ENCODE measurements at regions not wholly inside any gene's neighbourhood (a gene's known extent, or its start where the extent isn't known, plus 50 kb on each side); places are given as distances from the start of the nearest gene placed in this dataset.

GRCh38 chrX:55159551-55159950 is 60.6 kb upstream of the PAGE5 start:
- no peaks in the 10 kb centered on the region for H3K79me2 ChIP-seq (ENCODE audit: control insufficient read depth, insufficient read depth, low read length)
- no peak overlapping the region for H3K9ac ChIP-seq (ENCODE audit: insufficient read depth, low read length)
- no peaks in the 10 kb centered on the region for H4K20me1 ChIP-seq (ENCODE audit: control insufficient read depth, extremely low read depth, insufficient read depth, low read length)
- H3K4me3 ChIP-seq (replicated peaks in 1 of 4; ENCODE audit: control extremely low read depth in 1 of 4, insufficient read depth in 1 of 4, low read depth in 3 of 4, low read length in 4 of 4) = peak overlapping the region in 1 of 4 experiments; percentile 88
- H3K9me3 ChIP-seq (ENCODE audit: control insufficient read depth, insufficient read depth, low read depth, low read length) = no peaks in the 10 kb centered on the region
- no peak for DNase-seq (ENCODE audit: low read depth in 2 of 2)
- no peak overlapping the region for H2AFZ ChIP-seq (ENCODE audit: low read length)
- H3K4me2 ChIP-seq (ENCODE audit: extremely low read depth, insufficient read depth, low read length) = no peak overlapping the region
- no peaks in the 10 kb centered on the region for H3K4me1 ChIP-seq (ENCODE audit: control insufficient read depth, extremely low read depth, insufficient read depth, low read length)
- H3K27me3 ChIP-seq (ENCODE audit: control insufficient read depth, insufficient read depth, low read length) = no peaks in the 10 kb centered on the region
- H3K27ac ChIP-seq (ENCODE audit: insufficient read depth, low read length) = no peak overlapping the region
- no peaks in the 10 kb centered on the region for H3K36me3 ChIP-seq (ENCODE audit: control insufficient read depth, insufficient read depth, low read length)
- no peak for TF ChIP-seq EZH2 (IDR thresholded peaks at IDR 0.05; ENCODE audit: low read length, missing control alignments)
- TF ChIP-seq CTCF (conservative IDR thresholded peaks at IDR 0.05 in 1 of 2, IDR thresholded peaks at IDR 0.05 in 1 of 2; ENCODE audit: low read depth in 1 of 2, low read length in 2 of 2) = no peak

- Histone ChIP-seq H4K20me1 (ENCODE audit: control insufficient read depth, extremely low read depth, insufficient read depth, low read length) (no peaks in the 10 kb centered on the region), H3K9ac (ENCODE audit: insufficient read depth, low read length) (peak overlapping the region; percentile 71), H3K4me2 (ENCODE audit: extremely low read depth, insufficient read depth, low read length) (peak overlapping the region; percentile 85), H3K4me1 (ENCODE audit: control insufficient read depth, extremely low read depth, insufficient read depth, low read length) (no peaks in the 10 kb centered on the region), H3K79me2 (ENCODE audit: control insufficient read depth, insufficient read depth, low read length) (no peaks in the 10 kb centered on the region), H3K4me3 (replicated peaks in 1 of 4; ENCODE audit: control extremely low read depth in 1 of 4, insufficient read depth in 1 of 4, low read depth in 3 of 4, low read length in 4 of 4) (peak overlapping the region; percentile 65 to 88 (median 70)), H3K36me3 (ENCODE audit: control insufficient read depth, insufficient read depth, low read length) (no peaks in the 10 kb centered on the region), H3K9me3 (ENCODE audit: control insufficient read depth, insufficient read depth, low read depth, low read length) (no peaks in the 10 kb centered on the region), H3K27ac (ENCODE audit: insufficient read depth, low read length) (peak overlapping the region; percentile 77), H2AFZ (ENCODE audit: low read length) (peak overlapping the region; percentile 86), H3K27me3 (ENCODE audit: control insufficient read depth, insufficient read depth, low read length) (no peaks in the 10 kb centered on the region)
- peak; percentile 87 to 89 for DNase-seq (ENCODE audit: low read depth in 2 of 2)
- TF ChIP-seq EZH2 (IDR thresholded peaks at IDR 0.05; ENCODE audit: low read length, missing control alignments) = no peak
- no peak for TF ChIP-seq CTCF (conservative IDR thresholded peaks at IDR 0.05 in 1 of 2, IDR thresholded peaks at IDR 0.05 in 1 of 2; ENCODE audit: low read depth in 1 of 2, low read length in 2 of 2)
Measured at GRCh38 chrX:55160685-55161552, 59.2 kb upstream of the PAGE5 start.

GRCh38 chrX:55161581-55161980 is 58.6 kb upstream of the PAGE5 start:
- peak overlapping the region; percentile 77 for H3K27ac ChIP-seq (ENCODE audit: insufficient read depth, low read length)

More at GRCh38 chrX:55161581-55161980, 58.6 kb upstream of the PAGE5 start:
- Histone ChIP-seq H3K4me3 (replicated peaks in 1 of 4; ENCODE audit: control extremely low read depth in 1 of 4, insufficient read depth in 1 of 4, low read depth in 3 of 4, low read length in 4 of 4) (peak overlapping the region; percentile 65 to 88 (median 70)), H4K20me1 (ENCODE audit: control insufficient read depth, extremely low read depth, insufficient read depth, low read length) (no peaks in the 10 kb centered on the region), H3K79me2 (ENCODE audit: control insufficient read depth, insufficient read depth, low read length) (no peaks in the 10 kb centered on the region), H3K36me3 (ENCODE audit: control insufficient read depth, insufficient read depth, low read length) (no peaks in the 10 kb centered on the region), H3K27me3 (ENCODE audit: control insufficient read depth, insufficient read depth, low read length) (no peaks in the 10 kb centered on the region), H3K4me2 (ENCODE audit: extremely low read depth, insufficient read depth, low read length) (peak overlapping the region; percentile 85), H3K4me1 (ENCODE audit: control insufficient read depth, extremely low read depth, insufficient read depth, low read length) (no peaks in the 10 kb centered on the region), H3K9me3 (ENCODE audit: control insufficient read depth, insufficient read depth, low read depth, low read length) (no peaks in the 10 kb centered on the region), H3K9ac (ENCODE audit: insufficient read depth, low read length) (peak overlapping the region; percentile 71), H2AFZ (ENCODE audit: low read length) (peak overlapping the region; percentile 81)
- TF ChIP-seq CTCF (conservative IDR thresholded peaks at IDR 0.05 in 1 of 2, IDR thresholded peaks at IDR 0.05 in 1 of 2; ENCODE audit: low read depth in 1 of 2, low read length in 2 of 2) = no peak
- no peak for TF ChIP-seq EZH2 (IDR thresholded peaks at IDR 0.05; ENCODE audit: low read length, missing control alignments)
- DNase-seq (ENCODE audit: low read depth in 2 of 2) = peak; percentile 1 to 5

All from fibroblast of lung (primary cell).